ENCODE measurements at regions not wholly inside any gene's neighbourhood (a gene's known extent, or its start where the extent isn't known, plus 50 kb on each side); places are given as distances from the start of the nearest gene placed in this dataset.
"Not testable (repeated sequence)": the region's sequence is repeated elsewhere in the genome, so short reads cannot be mapped to it uniquely, and the experiment has no call there.

GRCh38 chr3:164080208-164080607, 998.1 kb downstream of the SI start:
- DNase-seq: no peak

GRCh38 chr3:164064298-164064697, 1014.0 kb downstream of the SI start:
- DNase-seq: no peak

GRCh38 chr3:164060923-164061322, 1017.4 kb downstream of the SI start:
- no peak for DNase-seq

- DNase-seq: no peak
These were observed 1028.4 kb downstream of the SI start for GRCh38 chr3:164049847-164050246.

GRCh38 chr3:164048451-164048850, 1029.8 kb downstream of the SI start:
- no peak for DNase-seq

GRCh38 chr3:164040991-164041390, 1037.3 kb downstream of the SI start:
- no peak for DNase-seq

DNA sequence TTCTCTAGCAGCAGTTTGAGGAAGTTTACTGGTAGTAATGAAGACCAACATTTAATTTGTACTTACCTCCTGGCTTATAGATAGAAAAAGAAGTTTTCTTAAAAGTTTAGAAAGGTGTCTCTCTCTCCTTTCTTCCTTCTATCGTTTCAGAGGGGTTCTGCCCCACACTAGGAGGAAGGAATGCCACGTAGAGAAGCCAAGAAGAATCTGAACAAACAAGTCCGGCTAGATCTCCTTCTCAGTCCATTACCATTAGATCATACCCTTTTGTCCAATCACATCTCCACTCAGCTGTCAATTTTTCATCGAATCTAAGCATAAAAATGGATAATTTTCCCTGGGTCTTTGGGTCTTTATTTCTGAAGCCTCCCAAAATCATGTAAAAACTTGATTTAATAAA, 1048.1 kb downstream of the SI start:
- no peak for DNase-seq

DNA sequence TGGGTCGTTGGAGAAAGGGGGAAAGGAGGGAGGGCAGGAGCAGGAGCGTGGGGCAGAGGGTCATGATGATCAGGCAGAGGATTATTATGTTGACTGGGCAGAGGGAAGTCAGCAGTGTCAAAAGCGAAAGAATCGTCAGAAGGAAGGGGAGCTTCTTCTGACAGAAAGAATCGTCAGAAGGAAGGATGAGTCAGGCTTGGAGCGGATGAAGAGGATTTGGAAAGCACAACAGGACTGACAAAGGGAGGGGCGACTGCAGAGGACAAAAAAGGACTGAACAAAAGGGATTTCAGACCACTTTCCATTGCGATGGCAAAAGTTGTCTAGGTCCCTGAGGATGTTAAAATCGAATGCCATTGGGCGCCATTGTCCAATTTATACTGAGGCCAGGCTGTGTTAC, 1053.5 kb downstream of the SI start:
- no peak for DNase-seq

DNA sequence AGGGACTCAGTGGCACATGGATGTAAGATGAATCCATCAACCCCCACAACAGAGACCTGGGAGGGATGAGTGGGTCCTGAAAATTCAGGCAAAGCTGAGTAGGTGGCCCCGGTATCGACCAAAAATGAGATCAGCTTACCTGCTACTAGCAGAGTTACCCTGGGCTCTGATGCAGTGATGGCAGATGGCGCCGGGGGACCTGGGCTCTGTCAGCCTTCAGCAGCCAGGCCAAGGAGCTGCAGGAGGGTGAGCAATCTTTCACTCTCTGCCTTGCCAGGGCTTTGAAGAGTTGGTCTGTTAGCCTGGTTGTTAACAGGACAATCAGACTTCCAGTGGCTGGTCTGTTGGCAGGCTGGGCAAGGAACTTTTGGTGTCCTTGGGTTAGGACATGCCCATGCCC, 1054.8 kb downstream of the SI start:
- no peak for DNase-seq

GRCh38 chr3:164018500-164018899, 1059.8 kb downstream of the SI start:
- no peak for DNase-seq

- DNase-seq: no peak
These were observed 1070.5 kb downstream of the SI start for GRCh38 chr3:164007765-164008164.

GRCh38 chr3:164004205-164004604, 1074.1 kb downstream of the SI start:
- no peak for DNase-seq

GRCh38 chr3:164003016-164003415, 1075.3 kb downstream of the SI start:
- not testable (repeated sequence) for DNase-seq

GRCh38 chr3:163983940-163984339, 1094.4 kb downstream of the SI start:
- no peak for DNase-seq

DNA sequence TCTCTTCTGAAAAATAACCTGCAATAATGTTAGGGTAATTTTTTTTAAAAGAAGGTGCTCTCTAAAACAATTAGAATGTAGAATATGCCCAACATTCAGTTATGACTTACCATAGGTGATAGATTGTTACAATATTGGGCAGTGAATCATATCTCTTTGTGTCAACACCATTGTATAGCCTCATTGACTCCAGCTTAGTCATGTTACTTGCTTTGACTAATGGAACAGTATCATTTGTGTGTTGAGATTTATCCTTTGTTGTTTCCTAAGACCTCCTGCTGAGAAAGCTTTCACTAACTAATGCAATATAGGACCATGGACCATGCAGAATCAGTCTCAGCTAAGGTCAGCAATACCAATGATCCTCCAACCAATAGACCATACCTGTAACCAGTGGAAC, 1106.4 kb downstream of the SI start:
- DNase-seq: no peak

GRCh38 chr3:163957072-163957471, 1121.2 kb downstream of the SI start:
- DNase-seq: no peak

- no peak for DNase-seq
These were observed 1124.8 kb downstream of the SI start for GRCh38 chr3:163953526-163953925.

DNA sequence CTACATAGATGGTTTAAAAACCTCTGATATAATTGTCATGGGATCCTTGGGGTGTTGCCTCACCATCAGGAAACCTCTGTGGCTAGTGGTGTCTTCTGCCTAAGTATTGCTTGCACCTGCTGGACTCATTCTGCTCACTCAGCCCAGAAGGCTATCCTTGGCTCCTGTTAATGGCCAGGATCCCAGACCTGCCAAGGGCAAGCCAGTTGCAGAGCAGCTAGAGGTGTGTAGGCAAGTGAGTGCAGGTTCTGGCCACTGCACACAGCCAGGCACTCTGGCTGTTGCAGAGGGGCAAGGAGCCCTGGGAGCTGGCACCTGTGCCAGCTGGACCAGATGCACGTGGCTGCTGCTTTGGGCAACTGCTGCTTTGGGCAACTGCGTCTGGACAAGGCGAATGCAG, 1125.8 kb downstream of the SI start:
- DNase-seq: no peak

GRCh38 chr3:163951397-163951987, 1126.8 kb downstream of the SI start:
- no peak for DNase-seq

GRCh38 chr3:163946785-163947184, 1131.5 kb downstream of the SI start:
- no peak for DNase-seq

DNA sequence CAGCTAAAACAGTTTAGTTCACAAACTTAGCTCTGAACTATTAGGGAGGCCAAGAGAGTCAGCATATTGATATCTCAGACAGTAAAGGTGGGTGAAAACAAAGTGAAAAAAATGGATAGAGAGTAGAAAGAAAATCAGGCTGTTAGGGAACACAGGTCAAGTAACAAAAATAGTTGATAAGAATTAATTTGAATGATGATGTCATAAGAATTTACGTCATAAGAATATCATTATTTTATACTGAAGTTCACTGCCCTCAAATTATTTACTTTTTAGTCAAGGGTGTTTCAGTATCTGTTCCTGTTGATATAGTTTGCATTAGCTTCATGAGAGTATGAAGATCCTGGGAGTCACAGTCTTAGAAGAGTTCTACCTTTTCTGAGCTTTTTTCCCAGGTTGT, 1134.6 kb downstream of the SI start:
- no peak for DNase-seq

DNA sequence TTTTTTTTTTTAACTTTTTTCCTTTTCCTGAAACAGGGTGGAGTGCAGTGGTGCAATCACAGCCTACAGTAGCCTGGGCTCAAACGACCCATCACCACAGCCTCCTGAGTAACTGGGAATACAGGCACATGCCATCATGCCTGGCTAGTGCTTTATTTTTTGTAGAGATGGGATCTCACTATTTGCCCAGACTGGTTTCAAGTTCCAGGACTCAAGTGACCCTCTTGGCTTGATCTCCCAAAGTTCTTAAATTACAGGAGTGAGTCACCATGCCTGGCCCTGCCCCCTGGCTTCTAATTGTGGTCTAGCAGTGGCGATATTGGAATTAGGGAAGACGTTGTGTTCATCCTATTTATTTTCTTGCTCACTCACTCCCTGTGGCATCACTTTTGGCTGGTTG, 1138.4 kb downstream of the SI start:
- no peak for DNase-seq

DNA sequence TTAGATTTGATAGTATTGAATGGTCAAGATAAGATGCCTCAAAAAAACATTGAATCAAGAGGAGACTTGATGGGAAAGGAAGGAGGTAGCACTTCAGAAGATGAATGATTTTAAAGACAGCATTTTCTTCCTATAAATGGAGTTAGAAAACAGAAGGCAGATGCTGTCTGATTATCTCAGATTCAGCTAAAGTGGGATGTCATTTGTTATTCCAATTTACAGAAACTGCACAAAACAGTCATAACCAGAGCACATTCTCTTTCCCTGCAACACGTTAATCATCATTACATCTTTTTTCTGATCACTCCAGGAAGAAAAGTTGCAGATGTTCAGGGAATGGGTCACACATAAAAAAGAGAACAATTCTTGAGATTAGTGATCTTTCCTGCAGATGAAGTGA, 1141.8 kb downstream of the SI start:
- no peak for DNase-seq

- no peak for DNase-seq
These were observed 1142.9 kb downstream of the SI start for GRCh38 chr3:163935411-163935810.

DNA sequence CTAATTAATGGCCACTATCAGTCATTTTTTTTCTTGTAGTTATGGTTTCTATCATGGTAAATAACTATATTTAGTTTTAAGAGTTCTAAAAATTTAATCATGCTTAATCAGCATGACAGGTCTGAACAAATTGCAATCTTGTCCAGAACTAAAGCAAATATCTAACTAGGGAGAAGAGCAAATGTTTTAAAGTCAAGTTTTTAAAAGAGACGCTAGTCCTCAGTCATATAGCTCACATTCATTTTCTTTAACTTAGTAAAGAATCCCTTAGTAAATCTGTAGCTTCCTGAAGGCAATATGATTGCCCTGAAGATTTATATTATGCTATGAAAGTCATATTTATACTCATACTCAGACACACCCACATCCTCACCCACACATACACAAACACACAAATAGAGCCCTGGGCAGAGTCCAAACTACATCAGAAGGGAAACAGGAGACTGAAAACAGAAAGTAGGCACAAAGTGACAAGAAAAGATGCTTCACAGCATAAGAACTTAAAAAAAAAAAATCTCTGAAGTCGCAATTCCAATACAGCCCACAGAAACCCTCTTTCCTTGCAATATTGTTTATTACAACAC, 1149.1 kb downstream of the SI start:
- DNase-seq: no peak
